ENCODE measurements at regions not wholly inside any gene's neighbourhood (a gene's known extent, or its start where the extent isn't known, plus 50 kb on each side); places are given as distances from the start of the nearest gene placed in this dataset.

- TF ChIP-seq, protein P1, sequence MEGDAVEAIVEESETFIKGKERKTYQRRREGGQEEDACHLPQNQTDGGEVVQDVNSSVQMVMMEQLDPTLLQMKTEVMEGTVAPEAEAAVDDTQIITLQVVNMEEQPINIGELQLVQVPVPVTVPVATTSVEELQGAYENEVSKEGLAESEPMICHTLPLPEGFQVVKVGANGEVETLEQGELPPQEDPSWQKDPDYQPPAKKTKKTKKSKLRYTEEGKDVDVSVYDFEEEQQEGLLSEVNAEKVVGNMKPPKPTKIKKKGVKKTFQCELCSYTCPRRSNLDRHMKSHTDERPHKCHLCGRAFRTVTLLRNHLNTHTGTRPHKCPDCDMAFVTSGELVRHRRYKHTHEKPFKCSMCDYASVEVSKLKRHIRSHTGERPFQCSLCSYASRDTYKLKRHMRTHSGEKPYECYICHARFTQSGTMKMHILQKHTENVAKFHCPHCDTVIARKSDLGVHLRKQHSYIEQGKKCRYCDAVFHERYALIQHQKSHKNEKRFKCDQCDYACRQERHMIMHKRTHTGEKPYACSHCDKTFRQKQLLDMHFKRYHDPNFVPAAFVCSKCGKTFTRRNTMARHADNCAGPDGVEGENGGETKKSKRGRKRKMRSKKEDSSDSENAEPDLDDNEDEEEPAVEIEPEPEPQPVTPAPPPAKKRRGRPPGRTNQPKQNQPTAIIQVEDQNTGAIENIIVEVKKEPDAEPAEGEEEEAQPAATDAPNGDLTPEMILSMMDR (IDR thresholded peaks at IDR 0.05): no peak
- no peak for TF ChIP-seq POLR2A (IDR thresholded peaks at IDR 0.05)
Measured at GRCh38 chr3:182180654-182181385, 469.1 kb downstream of the SOX2 start.

Measured in testis (tissue), 2 donors.